DOHH2 (cell line): ENCODE measurements at regions not wholly inside any gene's neighbourhood (a gene's known extent, or its start where the extent isn't known, plus 50 kb on each side); places are given as distances from the start of the nearest gene placed in this dataset.

Source experiments
- H3F3A ChIP-seq: fragments of 200-600 bp; sonication (generic), shearing (Covaris generic); 2 replicates; pipeline ENCODE4 v1.6.0; 2016; ENCODE audit warnings: antibody characterized with exemption, mild to moderate bottlenecking; ENCODE audit not compliant: control insufficient read depth, insufficient read depth
- H3K27ac ChIP-seq: fragments of 200-600 bp; sonication (generic); 2 replicates; pipeline ENCODE4 v1.5.1; 2014; ENCODE audit warnings: low read depth, mild to moderate bottlenecking, low read length, moderate library complexity
- H3K27me3 ChIP-seq: fragments of 200-600 bp; sonication (generic); 2 replicates; pipeline ENCODE4 v1.6.1; 2014; ENCODE audit warnings: mild to moderate bottlenecking, low read length, mixed read lengths; ENCODE audit not compliant: control insufficient read depth
- H3K36me3 ChIP-seq: fragments of 200-600 bp; sonication (generic); 2 replicates; pipeline ENCODE4 v1.6.1; 2014; ENCODE audit warnings: mild to moderate bottlenecking, low read length, moderate library complexity, mixed read lengths; ENCODE audit not compliant: control insufficient read depth
- H3K4me1 ChIP-seq: fragments of 200-600 bp; sonication (generic); 2 replicates; pipeline ENCODE4 v1.6.1; 2014; ENCODE audit warnings: mild to moderate bottlenecking, low read length, mixed read lengths; ENCODE audit not compliant: control insufficient read depth
- H3K4me2 ChIP-seq: fragments of 200-600 bp; sonication (generic); 2 replicates; pipeline ENCODE4 v1.6.0; 2014; ENCODE audit warnings: mild to moderate bottlenecking, low read length, moderate library complexity
- H3K4me3 ChIP-seq: fragments of 200-600 bp; sonication (generic); 2 replicates; pipeline ENCODE4 v1.5.1; 2014; ENCODE audit warnings: mild to moderate bottlenecking, low read length, mixed read lengths
- H3K79me2 ChIP-seq: fragments of 200-600 bp; sonication (generic); 2 replicates; pipeline ENCODE4 v1.6.1; 2014; ENCODE audit warnings: mild to moderate bottlenecking, low read length, mixed read lengths; ENCODE audit not compliant: control insufficient read depth
- H3K9me2 ChIP-seq: fragments of 200-600 bp; sonication (generic); replicated peaks from 2 replicates; pipeline ENCODE4 v1.6.1; 2014; ENCODE audit warnings: mild to moderate bottlenecking, low read length, mixed read lengths; ENCODE audit not compliant: control insufficient read depth
- H3K9me3 ChIP-seq: fragments of 200-600 bp; sonication (generic); 2 replicates; pipeline ENCODE4 v1.6.1; 2014; ENCODE audit warnings: antibody characterized with exemption, low read length, mixed read lengths; ENCODE audit not compliant: control insufficient read depth, insufficient read depth
- H4K20me1 ChIP-seq: fragments of 200-600 bp; sonication (generic); 2 replicates; pipeline ENCODE4 v1.6.0; 2014; ENCODE audit warnings: low read depth, mild to moderate bottlenecking, antibody characterized with exemption, low read length, moderate library complexity; ENCODE audit not compliant: control insufficient read depth, insufficient read depth
- EZH2phosphoT487 ChIP-seq: fragments of 200-600 bp; sonication (generic); IDR thresholded peaks from 2 replicates; pipeline ENCODE4 v1.6.1; 2017; ENCODE audit warnings: borderline replicate concordance, mild to moderate bottlenecking, antibody characterized with exemption, low read length, moderate library complexity, mixed read lengths
- TF ChIP-seq, protein P1 (sequence below): fragments of 200-600 bp; sonication (generic); IDR thresholded peaks from one replicate; pipeline ENCODE4 v1.5.1; 2014; ENCODE audit warnings: antibody characterized with exemption, mild to moderate bottlenecking, low read depth, low read length; ENCODE audit not compliant: poor library complexity, severe bottlenecking

DNA sequence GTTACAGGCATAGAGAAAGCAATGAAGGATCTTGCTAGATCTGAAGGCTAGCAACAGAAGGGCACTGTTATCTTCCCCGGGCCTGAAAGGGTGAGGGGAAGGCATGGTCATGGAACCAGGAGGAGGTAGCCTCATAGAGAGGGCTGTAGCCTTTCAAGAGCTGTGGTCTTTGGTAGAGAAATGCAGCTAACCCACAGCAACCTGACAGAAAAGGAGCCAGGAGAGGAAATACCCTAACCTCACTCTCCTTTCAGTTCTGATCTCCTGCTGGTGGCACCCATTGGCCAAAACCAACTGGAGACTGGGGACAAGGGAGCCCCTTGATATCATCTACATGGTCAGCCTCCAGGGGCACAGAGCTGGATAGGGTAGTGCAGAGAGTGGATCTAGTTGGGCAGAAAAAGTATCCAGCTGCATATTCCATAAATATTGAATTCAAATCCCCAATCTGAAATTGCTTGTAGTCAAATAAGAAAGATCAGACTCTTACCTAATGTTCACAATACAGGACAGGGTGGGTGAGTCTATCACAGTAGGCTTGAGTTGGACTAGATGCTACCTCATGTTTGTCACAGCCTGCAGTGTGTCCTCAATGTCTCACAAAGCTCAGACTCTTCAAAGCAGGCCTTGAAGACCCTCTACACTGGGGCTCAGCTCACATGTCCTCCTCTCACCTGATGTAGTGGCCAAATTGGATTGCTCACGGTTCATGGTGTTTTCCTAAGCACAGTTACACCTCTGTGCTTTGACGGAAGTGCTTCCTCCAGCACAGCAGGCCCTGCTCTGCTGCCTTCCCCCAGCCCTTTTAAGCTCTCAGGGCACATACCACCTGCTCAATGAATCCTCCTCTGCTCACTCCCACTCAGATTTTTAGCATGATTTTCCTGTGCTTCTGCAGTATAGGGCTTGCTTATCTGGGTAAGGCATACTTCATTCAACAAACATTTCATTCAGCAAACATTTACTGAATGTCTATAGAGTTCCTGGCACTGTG lies 74.1 kb upstream of the JUN start:
- peaks cover 14% of the 10 kb centered on the region for H3K27me3 ChIP-seq
- H3K9me2 ChIP-seq, result no peaks in the 10 kb centered on the region
- no peak overlapping the region for H3K4me3 ChIP-seq
- H3K36me3 ChIP-seq, result no peaks in the 10 kb centered on the region
- H4K20me1 ChIP-seq, result no peaks in the 10 kb centered on the region
- H3K27ac ChIP-seq, result no peak overlapping the region
- H3F3A ChIP-seq, result no peaks in the 10 kb centered on the region
- TF ChIP-seq EZH2phosphoT487, result no peak
- TF ChIP-seq, protein P1, sequence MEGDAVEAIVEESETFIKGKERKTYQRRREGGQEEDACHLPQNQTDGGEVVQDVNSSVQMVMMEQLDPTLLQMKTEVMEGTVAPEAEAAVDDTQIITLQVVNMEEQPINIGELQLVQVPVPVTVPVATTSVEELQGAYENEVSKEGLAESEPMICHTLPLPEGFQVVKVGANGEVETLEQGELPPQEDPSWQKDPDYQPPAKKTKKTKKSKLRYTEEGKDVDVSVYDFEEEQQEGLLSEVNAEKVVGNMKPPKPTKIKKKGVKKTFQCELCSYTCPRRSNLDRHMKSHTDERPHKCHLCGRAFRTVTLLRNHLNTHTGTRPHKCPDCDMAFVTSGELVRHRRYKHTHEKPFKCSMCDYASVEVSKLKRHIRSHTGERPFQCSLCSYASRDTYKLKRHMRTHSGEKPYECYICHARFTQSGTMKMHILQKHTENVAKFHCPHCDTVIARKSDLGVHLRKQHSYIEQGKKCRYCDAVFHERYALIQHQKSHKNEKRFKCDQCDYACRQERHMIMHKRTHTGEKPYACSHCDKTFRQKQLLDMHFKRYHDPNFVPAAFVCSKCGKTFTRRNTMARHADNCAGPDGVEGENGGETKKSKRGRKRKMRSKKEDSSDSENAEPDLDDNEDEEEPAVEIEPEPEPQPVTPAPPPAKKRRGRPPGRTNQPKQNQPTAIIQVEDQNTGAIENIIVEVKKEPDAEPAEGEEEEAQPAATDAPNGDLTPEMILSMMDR, result no peak
- no peaks in the 10 kb centered on the region for H3K9me3 ChIP-seq
- no peak overlapping the region for H3K4me2 ChIP-seq
- no peaks in the 10 kb centered on the region for H3K4me1 ChIP-seq
- H3K79me2 ChIP-seq, result no peaks in the 10 kb centered on the region

DNA sequence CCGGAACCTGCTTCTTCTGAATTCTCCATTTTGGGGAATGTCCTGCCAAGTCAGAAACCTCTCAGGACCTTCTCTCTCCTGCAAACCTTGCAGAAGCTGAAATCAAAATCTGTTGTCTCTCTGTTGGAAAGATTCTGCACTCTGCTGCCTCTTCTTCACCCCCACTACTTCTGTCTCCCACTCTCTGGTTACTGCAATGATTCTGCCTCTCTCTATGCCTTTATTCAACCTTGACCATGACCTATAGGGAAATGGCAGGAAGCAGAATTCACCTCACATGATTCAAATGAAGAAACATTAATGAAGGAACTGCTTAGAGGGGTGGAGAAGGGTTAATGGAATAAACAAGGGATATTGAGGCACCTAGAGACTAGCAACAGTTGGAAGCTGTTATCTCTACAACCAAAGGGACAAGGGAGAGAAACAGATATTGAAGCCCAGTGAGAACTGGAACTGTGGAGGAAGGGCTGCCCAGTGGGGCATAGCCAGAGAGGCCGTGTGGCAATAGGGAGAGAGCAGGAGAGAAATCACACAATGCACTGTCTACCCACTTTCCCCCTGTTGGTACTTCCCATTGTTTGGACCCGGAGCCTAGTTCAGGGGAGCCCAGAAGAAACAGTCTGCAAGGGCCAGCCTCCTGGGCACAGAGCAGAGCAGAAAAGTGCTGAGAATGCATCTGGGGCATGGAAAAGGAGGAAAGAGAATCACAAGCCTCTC lies 76.1 kb upstream of the JUN start:
- Histone ChIP-seq H3K36me3 (no peaks in the 10 kb centered on the region), H3K4me2 (no peak overlapping the region), H3K9me3 (no peaks in the 10 kb centered on the region), H3K9me2 (no peaks in the 10 kb centered on the region), H3K27ac (no peak overlapping the region), H3K27me3 (peaks cover 15% of the 10 kb centered on the region), H3K79me2 (no peaks in the 10 kb centered on the region), H3K4me1 (no peaks in the 10 kb centered on the region), H4K20me1 (no peaks in the 10 kb centered on the region), H3K4me3 (no peak overlapping the region), H3F3A (no peaks in the 10 kb centered on the region)
- no peak for TF ChIP-seq EZH2phosphoT487
- TF ChIP-seq, protein P1, result no peak

DNA sequence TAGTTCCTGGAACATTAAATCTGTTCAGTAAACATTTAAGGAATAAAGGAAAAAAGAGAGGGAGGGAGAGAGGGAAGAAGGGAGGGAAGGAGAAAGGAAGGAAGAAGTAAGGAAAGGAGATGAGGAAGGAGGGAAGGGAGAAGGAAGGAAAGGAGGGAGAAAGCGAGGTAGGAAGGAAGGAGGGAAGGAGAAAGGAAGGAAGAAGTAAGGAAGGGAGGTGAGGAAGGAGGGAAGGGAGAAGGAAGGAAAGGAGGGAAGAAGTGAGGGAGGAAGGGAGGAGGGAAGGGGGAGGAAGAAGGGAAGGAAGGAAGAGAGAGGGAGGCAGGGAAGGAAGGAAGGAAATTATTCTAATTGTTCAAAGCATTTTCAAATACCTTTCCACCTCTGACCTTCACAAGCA lies 77.2 kb upstream of the JUN start:
- TF ChIP-seq, protein P1, result no peak
- no peak for TF ChIP-seq EZH2phosphoT487

More for the DNA sequence above, 77.2 kb upstream of the JUN start:
- Histone ChIP-seq H3K4me3 (no peak overlapping the region), H3K9me2 (no peaks in the 10 kb centered on the region; the same call in 1 of the 2 replicates), H3K27ac (no peak overlapping the region), H3K36me3 (no peaks in the 10 kb centered on the region), H3F3A (no peaks in the 10 kb centered on the region), H3K9me3 (no peaks in the 10 kb centered on the region), H4K20me1 (no peaks in the 10 kb centered on the region), H3K79me2 (no peaks in the 10 kb centered on the region), H3K4me1 (no peaks in the 10 kb centered on the region), H3K27me3 (peaks cover 15% of the 10 kb centered on the region), H3K4me2 (no peak overlapping the region)
